ENCODE measurements at regions not wholly inside any gene's neighbourhood (a gene's known extent, or its start where the extent isn't known, plus 50 kb on each side); places are given as distances from the start of the nearest gene placed in this dataset.

DNA sequence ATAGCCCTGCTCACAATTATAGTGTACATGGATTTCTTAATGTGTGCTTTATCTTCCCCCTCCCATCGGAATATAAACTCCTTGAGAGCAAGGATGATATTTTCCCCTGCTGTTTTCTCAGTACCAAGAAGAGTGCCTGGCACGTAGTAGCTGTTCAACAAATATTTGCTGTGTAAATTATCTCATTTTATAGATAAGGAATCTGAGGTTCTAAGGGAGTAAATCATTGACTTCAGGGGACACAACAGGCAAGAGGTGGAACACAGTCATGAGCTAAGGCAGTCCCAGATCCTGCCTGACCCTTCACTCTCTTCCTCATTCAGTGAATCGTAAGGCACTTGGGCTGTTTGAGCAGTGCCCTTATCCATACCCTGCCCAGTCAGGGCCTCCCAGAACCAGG is 187.3 kb upstream of the TNP1 start:
- no peak for DNase-seq

DNA sequence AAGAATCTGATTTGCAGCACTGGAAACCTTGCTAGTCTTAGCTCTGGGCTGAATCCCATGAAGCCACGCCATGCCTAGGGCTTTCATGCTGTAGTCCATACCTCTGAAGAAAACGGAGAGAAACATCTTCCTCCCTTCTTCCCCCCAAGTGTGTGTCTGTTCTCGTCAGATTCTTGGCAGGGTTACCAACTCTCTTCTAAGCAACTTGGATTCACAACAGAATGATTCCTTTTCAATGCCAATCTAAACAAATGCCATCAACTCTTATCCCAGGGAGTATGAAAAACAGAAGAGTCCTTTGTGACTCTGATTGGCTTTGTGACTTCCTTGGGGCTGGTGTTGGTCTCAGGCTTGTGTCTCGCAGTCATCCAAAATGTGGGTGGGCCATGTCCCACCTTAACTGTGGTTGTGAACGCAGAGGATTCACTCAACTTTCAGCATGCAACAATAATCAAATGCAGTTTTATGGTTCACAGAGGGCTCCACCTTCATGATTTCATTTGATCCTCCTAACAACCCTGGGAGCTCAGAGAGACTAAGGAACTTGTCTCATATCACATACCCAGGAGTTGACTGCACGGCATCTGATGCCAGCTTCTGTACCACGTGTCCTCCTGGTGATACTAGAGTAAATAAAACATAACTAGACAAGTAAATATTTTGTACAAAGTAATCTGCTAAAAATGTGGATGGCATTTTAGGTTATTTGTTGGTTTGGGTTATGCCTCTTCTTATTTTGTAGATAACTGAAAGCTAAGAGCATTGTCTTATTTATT is 186.0 kb upstream of the TNP1 start:
- no peak for DNase-seq

GRCh38 chr2:217040099-217040498 is 180.2 kb upstream of the TNP1 start:
- no peak for DNase-seq

DNA sequence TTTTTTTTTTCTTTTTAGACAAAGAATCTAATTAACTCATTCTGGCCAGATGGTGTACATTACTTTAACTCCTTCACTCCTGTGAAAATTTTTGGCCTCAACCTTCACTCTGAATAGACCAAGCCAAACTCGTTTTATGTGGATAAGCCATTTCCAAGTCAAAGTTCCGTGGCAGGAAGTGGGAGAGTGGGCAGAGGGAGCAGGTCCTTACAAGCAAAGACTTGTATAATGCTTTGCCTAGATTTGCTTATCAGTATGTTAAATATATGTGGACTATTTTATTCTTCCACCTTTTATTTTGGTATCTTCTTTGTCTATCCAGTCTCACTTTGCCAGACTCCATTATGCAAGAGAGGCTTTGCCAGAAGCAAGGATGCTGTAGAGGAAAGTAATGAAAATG is 178.1 kb upstream of the TNP1 start:
- no peak for DNase-seq

DNA sequence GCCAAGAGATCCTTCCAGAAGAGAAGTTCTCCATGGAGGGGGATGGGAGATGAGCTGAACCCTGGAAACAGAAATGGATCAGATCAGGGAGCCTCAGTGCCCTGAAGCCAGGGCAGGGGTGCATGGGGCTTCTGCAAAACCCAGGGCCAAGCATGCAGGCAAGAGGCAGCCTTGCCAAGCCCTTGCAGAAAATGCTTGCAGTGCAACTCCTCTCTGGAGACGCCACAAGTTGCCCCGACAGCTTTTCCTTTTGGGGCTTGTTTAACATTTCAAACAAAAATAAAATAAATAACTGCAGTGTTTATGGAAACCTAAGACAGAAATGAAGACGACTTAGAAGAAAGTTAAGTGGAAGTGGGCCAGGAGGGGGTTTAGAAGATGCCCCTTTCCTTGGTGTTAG is 177.5 kb upstream of the TNP1 start:
- DNase-seq = no peak

- DNase-seq = no peak
Measured at GRCh38 chr2:217035967-217036366, 176.1 kb upstream of the TNP1 start.

GRCh38 chr2:217033186-217033585 is 173.3 kb upstream of the TNP1 start:
- DNase-seq = no peak

GRCh38 chr2:217031445-217031844 is 171.6 kb upstream of the TNP1 start:
- DNase-seq = no peak

DNA sequence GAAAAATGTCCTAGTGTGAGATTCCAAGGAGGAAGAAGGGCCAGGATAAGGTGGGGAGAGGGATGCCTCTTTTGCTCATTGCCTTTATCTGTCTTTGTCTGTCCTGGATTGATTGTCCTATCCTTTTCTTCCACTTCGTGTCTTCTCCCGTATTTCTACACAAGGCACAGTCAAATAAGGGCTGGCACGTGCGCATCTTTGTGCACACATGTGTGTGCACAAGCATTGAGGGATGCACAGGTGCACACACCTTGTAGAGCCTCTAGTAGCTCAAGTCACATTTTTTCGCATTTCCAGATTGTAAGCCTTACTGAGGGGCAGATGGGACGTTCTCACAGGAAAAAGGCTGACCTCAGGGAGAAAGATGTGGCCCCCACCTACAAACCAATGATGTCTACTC is 170.2 kb upstream of the TNP1 start:
- no peak for DNase-seq

DNA sequence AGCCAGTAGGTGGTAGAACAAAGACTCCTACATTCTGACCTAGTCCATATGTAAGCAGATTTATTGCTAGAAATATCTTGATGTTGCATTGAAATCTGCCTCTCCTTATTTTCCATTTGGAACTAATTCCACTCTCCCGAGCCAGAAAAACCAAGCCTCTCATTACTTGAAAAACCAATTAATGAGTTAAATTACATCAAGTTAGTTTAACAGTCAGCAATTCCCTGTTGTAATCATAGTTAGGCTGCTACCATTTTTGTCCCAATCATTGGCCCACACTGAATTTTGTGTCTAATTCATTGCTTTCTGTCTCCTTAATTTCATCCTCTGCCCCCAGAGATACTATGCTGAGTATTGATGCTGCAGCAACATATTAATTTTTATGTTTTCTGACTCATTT is 168.3 kb upstream of the TNP1 start:
- DNase-seq = no peak

DNA sequence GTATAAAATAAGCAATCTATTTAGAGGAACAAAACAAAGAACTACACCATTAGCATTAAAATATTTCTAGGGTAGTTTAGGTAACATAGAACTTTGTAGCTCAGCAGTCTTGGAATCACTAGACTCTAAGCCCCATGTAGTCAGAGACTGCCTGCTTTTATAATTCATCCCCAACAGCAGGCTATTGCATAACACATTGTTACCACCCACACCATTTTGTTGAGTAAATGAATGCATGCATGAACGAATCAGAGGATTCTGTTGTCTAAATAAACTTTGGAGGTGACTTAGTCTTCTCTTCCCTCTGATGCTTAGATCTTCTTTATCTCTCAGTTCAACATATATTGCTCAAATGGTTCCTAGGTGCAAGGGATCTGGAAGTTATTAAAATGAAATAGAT is 167.6 kb upstream of the TNP1 start:
- DNase-seq = no peak

DNA sequence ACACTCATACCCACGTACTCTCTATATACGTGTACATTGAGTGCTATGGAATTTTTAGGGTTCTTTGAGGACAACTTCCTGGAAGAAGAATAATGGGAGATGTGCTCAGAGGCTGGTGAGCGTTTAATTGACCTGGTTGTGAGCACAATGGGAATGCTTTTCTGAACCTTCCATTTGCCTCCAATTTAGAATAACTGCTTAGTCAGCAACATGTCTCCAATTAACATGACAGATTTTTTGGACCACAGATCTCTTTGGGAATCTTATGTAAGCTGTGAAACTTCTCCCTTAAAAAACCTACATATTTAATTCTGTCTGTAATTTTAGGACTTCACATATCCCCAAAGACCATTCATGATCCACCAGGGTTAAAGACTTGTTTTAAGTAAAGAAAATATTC is 166.7 kb upstream of the TNP1 start:
- DNase-seq = no peak

DNA sequence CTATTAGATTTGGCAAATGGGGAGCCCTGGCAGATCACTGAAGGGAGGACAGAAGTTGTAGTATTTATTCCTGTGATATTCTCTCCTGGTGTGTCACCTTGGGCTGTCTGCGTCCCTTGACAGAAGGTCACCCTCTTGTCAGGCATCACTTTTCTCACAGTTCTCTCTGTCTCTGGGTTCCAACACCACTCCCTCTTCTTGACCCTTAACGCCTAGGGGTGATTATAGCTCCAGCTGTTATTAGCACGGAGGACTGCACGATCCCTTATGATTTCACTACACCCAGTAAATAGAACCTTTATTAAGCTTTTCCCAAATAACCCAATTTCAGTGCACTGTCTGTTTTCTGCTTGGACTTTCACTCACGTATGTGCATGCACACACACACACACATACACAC is 166.3 kb upstream of the TNP1 start:
- no peak for DNase-seq

DNA sequence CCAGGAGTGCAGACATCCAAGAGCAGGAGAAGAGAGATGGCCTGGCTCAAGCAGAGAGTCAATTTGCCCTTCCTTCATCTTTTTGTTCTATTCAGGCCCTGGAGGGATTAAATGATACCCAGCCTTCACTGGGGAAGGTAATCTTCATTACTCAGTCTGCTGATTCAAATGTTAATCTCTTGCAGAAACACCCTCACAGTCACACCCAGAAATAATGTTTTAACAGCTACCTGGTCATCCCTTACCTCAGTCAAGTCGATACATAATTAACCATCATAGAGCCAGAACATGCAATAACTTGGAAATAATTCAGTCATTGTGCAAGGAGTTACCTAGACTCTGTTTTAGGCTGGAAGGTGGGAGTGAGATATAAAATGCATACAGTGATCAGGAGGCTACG is 163.7 kb upstream of the TNP1 start:
- no peak for DNase-seq

GRCh38 chr2:217017456-217018252 is 157.8 kb upstream of the TNP1 start:
- DNase-seq = no peak

DNA sequence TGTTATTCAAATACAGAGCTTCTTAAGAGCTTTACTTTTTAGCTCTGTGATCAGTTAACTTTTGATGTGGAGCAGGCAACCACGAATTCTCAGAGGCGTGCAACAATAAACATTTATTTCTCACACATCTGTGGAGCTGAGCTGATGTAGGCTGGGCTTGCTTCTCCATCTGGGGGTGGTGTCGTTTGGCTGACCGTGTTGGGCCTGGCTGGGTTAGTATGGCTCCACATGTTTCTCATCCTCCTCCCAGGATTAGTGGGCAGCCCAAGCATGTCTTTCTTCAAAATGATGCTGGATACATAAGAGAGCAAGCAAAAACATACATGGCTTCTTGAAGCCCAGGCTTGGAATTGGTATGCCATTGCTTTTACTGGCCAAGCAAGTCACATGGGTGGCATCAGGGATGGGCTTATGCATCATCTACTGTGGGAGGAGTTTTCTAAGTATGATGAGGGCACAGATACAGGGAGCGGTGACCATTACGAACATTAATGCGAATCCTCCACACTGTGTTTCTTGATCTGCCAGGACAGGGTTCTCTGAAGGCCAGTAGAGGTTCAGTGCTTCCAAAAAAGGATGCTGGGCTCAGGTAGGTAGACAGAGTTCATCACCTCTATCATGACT is 157.0 kb upstream of the TNP1 start:
- no peak for DNase-seq

DNA sequence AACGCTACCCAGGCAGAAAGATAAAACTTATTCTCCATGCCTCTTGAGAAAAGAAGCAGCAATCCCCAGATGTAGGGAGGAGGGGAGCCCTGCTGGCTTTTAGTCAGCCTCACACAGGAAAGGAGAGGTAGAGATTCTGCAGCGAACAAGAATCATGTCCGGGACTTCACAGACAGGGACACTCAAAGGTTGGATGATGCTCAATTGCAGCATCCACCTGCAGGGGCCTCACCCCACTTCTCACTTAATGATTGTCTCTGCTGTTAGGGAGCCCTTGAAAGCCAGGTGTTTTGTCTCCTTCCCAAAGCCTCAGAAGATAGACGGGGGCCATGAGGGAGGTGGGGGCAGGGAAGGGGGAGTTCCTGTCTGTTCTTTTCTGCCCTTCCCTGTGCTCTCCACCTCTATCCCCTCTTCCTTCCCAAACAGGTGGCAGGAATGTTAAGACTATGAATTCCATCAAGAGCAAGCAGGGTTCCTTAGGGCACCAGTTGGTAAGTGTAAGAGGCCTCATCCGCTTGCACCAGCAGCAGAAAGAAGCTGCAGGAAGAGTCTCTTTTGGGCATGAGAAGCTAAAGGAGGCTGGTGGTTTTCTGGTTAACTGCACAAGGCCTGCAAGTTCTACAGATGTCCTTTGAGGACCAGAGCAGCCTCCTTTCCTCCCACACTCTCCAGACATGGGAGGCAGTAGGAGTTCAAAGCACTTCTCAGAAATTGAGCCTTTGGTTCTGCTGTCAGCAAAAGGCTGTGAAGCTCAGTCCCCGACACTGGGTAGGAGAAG is 154.7 kb upstream of the TNP1 start:
- no peak for DNase-seq

- no peak for DNase-seq
Measured at GRCh38 chr2:217013926-217014325, 154.1 kb upstream of the TNP1 start.

DNA sequence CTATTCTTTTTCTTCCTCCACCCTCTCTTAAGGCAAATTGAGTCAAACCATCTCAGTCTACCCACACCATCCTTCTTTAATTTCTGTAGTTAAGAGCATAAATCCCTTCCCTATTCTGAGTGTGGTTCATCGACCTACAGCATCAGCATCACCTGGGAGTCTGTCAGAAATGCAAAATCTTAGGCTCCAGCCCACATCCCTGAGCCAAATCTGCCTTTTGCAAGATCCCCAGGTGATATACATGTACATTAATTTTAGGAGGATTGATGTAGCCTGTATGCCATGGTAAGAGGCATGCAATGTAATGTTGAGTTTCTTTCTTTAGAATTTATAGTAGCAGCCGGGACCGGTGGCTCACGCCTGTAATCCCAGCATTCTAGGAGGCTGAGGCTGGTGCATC is 151.7 kb upstream of the TNP1 start:
- DNase-seq = no peak

- DNase-seq = no peak
Measured at GRCh38 chr2:217010173-217010572, 150.3 kb upstream of the TNP1 start.

- no peak for DNase-seq
Measured at GRCh38 chr2:217008794-217009193, 148.9 kb upstream of the TNP1 start.

DNA sequence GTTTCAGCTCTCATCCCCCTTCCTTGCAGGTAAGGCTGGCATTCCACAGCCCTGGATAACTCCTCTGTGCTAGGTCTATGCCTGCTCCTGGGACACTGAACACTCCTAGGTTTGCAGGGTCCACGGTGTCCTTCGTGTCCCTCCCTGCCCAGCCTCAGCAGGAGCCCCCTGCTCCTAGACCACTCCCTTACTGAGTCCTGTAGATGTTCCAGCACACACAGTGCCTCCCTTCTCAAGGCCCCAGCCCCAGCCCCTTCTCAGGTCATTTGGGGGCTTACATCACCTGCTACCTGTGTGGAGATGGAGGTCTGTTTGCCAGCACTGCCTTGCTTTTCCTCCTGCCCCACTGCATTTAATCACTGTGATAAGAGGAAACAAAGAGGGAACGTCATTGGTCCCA is 146.4 kb upstream of the TNP1 start:
- DNase-seq = no peak

- no peak for DNase-seq
Measured at GRCh38 chr2:217004656-217005055, 144.8 kb upstream of the TNP1 start.

Data from NCI-H774 (cell line).